Natural killer cell (primary cell): ENCODE measurements at regions not wholly inside any gene's neighbourhood (a gene's known extent, or its start where the extent isn't known, plus 50 kb on each side); places are given as distances from the start of the nearest gene placed in this dataset.

Source experiments
- ATAC-seq, 3 donors: fragments of 150-1000 bp in 2 of 3; fragments of 200-7000 bp in 1 of 3; cut with Tn5 transposase; 1 replicate in 1 of 3; 2 replicates in 2 of 3; pipeline ENCODE4 v1.10.0; 2021; ENCODE audit warnings: mild to moderate bottlenecking in 2 of 3, moderate library complexity in 2 of 3
- DNase-seq, 2 donors: peaks; one replicate each; pipeline versions ENCODE4 v3.0.0 to v3.0.0-alpha.2; 2013 to 2021; ENCODE audit warnings: mixed read lengths in 1 of 2
- H3K27ac ChIP-seq: one replicate; pipeline ENCODE4 v1.5.1; 2013; ENCODE audit warnings: mild to moderate bottlenecking, low read length
- H3K27me3 ChIP-seq: one replicate; pipeline ENCODE4 v1.6.1; 2013; ENCODE audit warnings: low read length; ENCODE audit not compliant: control insufficient read depth, insufficient read depth
- H3K36me3 ChIP-seq: one replicate; pipeline ENCODE4 v1.6.1; 2013; ENCODE audit warnings: low read length; ENCODE audit not compliant: control insufficient read depth, insufficient read depth
- H3K4me1 ChIP-seq: one replicate; pipeline ENCODE4 v1.6.1; 2013; ENCODE audit warnings: low read length; ENCODE audit not compliant: control insufficient read depth, insufficient read depth
- H3K4me3 ChIP-seq: one replicate; pipeline ENCODE4 v1.5.1; 2013; ENCODE audit warnings: low read length
- H3K9me3 ChIP-seq: one replicate; pipeline ENCODE4 v1.6.1; 2013; ENCODE audit warnings: low read length; ENCODE audit not compliant: control insufficient read depth, insufficient read depth
- H3K27ac Mint-ChIP-seq, 2 donors: one replicate each; pipeline ENCODE4 v1.8.0; 2022; ENCODE audit warnings: mild to moderate bottlenecking in 2 of 2, mixed read lengths in 2 of 2, moderate library complexity in 1 of 2
- H3K27me3 Mint-ChIP-seq, 2 donors: one replicate each; pipeline ENCODE4 v1.8.0; 2022; ENCODE audit warnings: low read depth in 2 of 2, mixed read lengths in 2 of 2
- H3K36me3 Mint-ChIP-seq: one replicate; pipeline ENCODE4 v1.8.0; 2022; ENCODE audit warnings: mixed read lengths
- H3K4me1 Mint-ChIP-seq, 2 donors: one replicate each; pipeline ENCODE4 v1.8.0; 2022; ENCODE audit warnings: mixed read lengths in 2 of 2
- H3K4me3 Mint-ChIP-seq: one replicate; pipeline ENCODE4 v1.8.0; 2022; ENCODE audit warnings: mild to moderate bottlenecking, moderate library complexity, mixed read lengths
- H3K9me3 Mint-ChIP-seq, 2 donors: one replicate each; pipeline ENCODE4 v1.8.0; 2022; ENCODE audit warnings: mixed read lengths in 2 of 2
- WGBS: methylation state at CpG from one replicate; pipeline ENCODE4 v1.1.7; 2013; ENCODE audit warnings: missing lambda C conversion rate; ENCODE audit not compliant: insufficient coverage; 5-methylcytosine and 5-hydroxymethylcytosine counted together
- intact Hi-C: fragments of 100-400 bp; cut with micrococcal nuclease; formaldehyde crosslinking; loops from one replicate; pipeline ENCODE4 v1.14.2; 2022
- TF ChIP-seq, protein P1 (sequence below): fragments of 200-600 bp; IDR thresholded peaks from one replicate; pipeline ENCODE4 v1.8.0; 2022; ENCODE audit warnings: antibody characterized with exemption

DNA sequence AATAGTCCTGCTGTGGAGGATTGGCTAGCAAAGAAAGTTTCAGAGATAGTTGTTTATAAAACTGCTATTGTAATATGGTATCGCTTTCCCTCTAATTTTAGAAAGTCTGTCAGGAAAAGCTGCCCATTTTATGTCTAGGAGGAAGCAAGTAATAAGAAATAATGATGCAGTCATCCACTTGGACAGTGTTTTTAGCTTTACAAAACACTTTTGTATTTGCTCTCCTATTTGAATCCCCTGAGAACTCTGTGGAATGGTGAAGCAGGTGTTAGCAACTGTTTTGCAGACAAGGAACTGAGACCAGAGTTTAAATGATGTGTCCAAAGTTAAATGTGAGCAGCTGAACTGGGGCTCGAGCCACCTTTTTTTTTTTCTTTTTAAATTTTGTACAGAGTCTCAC is 455.8 kb downstream of the XPNPEP1 start:
- Histone ChIP-seq H3K9me3 (no peaks in the 10 kb centered on the region), H3K27me3 (no peaks in the 10 kb centered on the region), H3K4me3 (no peak overlapping the region), H3K36me3 (no peaks in the 10 kb centered on the region), H3K27ac (no peak overlapping the region), H3K4me1 (no peaks in the 10 kb centered on the region)
- TF ChIP-seq, protein P1, sequence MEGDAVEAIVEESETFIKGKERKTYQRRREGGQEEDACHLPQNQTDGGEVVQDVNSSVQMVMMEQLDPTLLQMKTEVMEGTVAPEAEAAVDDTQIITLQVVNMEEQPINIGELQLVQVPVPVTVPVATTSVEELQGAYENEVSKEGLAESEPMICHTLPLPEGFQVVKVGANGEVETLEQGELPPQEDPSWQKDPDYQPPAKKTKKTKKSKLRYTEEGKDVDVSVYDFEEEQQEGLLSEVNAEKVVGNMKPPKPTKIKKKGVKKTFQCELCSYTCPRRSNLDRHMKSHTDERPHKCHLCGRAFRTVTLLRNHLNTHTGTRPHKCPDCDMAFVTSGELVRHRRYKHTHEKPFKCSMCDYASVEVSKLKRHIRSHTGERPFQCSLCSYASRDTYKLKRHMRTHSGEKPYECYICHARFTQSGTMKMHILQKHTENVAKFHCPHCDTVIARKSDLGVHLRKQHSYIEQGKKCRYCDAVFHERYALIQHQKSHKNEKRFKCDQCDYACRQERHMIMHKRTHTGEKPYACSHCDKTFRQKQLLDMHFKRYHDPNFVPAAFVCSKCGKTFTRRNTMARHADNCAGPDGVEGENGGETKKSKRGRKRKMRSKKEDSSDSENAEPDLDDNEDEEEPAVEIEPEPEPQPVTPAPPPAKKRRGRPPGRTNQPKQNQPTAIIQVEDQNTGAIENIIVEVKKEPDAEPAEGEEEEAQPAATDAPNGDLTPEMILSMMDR = no peak
- ATAC-seq = no peak
- intact Hi-C loops = no loop called here
- no peaks in the 10 kb centered on the region for H3K36me3 Mint-ChIP-seq
- no peak for DNase-seq
- H3K27ac Mint-ChIP-seq = no peak overlapping the region
- H3K9me3 Mint-ChIP-seq = peaks cover 4 to 9% of the 10 kb centered on the region in 2 donors
- H3K4me1 Mint-ChIP-seq = no peaks in the 10 kb centered on the region
- 74% methylated on average over 2 of the region's 2 CpGs for WGBS
- H3K27me3 Mint-ChIP-seq = no peaks in the 10 kb centered on the region
- no peak overlapping the region for H3K4me3 Mint-ChIP-seq

DNA sequence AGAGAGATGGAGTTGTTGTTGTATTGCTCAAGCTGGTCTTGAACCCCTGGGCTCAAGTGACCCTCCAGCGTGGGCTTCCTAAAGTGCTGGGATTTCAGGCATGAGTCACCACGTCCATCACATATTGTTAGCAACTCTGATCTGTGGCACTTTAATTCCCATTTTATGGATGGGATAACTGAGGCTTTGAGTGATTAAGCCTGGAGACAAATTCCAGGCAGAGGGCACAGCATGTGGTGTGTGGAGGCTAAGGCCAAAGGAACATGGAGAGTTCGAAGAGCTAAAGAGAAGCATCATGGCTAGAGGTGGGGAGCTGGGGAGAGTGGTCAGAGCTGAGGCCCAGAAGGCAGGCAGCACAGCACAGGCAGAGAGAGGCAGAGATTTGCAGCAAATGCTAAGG is 458.4 kb downstream of the XPNPEP1 start:
- no peaks in the 10 kb centered on the region for H3K4me1 ChIP-seq
- no peak overlapping the region for H3K4me3 ChIP-seq
- no peaks in the 10 kb centered on the region for H3K36me3 ChIP-seq
- DNase-seq = no peak
- Mint-ChIP-seq H3K36me3 (no peaks in the 10 kb centered on the region), H3K4me1 (no peaks in the 10 kb centered on the region), H3K4me3 (no peak overlapping the region), H3K9me3 (peaks cover 2 to 8% of the 10 kb centered on the region in 2 donors), H3K27ac (no peak overlapping the region), H3K27me3 (no peaks in the 10 kb centered on the region)
- no peaks in the 10 kb centered on the region for H3K27me3 ChIP-seq
- ATAC-seq = no peak
- H3K27ac ChIP-seq = no peak overlapping the region
- intact Hi-C loops = no loop called here
- 84% methylated on average over 3 of the region's 3 CpGs for WGBS
- TF ChIP-seq, protein P1 = no peak
- H3K9me3 ChIP-seq = no peaks in the 10 kb centered on the region

DNA sequence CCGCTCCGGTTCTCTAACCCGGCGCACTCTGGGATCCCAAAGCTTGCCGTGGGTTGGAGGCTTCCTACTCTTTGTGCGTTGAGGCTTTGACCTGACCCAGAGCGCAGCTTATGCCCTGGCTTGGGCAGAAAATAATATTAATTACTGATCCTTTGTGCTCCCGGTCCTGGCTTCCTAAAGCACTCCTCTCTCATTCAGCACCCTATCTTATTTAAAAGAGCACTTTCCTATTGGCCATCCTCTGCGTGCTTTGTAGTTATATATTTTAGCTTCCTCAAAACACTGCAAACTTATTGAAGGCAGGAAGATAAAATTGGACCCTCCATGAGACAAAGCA is 466.0 kb downstream of the XPNPEP1 start:
- H3K27me3 ChIP-seq = peaks cover 3% of the 10 kb centered on the region
- no peaks in the 10 kb centered on the region for H3K4me1 ChIP-seq
- 13% methylated on average over 8 of the region's 9 CpGs for WGBS
- TF ChIP-seq, protein P1 = no peak
- H3K27ac ChIP-seq = no peak overlapping the region
- peaks cover 2 to 6% of the 10 kb centered on the region in 2 donors for H3K9me3 Mint-ChIP-seq
- no peaks in the 10 kb centered on the region for H3K4me1 Mint-ChIP-seq
- ATAC-seq = no peak
- H3K36me3 ChIP-seq = no peaks in the 10 kb centered on the region
- H3K9me3 ChIP-seq = no peaks in the 10 kb centered on the region
- intact Hi-C loops = no loop called here
- H3K4me3 ChIP-seq = no peak overlapping the region
- H3K4me3 Mint-ChIP-seq = no peak overlapping the region
- no peak for DNase-seq
- peaks cover 15 to 18% of the 10 kb centered on the region in 2 donors for H3K27me3 Mint-ChIP-seq
- no peaks in the 10 kb centered on the region for H3K36me3 Mint-ChIP-seq
- no peak overlapping the region for H3K27ac Mint-ChIP-seq

DNA sequence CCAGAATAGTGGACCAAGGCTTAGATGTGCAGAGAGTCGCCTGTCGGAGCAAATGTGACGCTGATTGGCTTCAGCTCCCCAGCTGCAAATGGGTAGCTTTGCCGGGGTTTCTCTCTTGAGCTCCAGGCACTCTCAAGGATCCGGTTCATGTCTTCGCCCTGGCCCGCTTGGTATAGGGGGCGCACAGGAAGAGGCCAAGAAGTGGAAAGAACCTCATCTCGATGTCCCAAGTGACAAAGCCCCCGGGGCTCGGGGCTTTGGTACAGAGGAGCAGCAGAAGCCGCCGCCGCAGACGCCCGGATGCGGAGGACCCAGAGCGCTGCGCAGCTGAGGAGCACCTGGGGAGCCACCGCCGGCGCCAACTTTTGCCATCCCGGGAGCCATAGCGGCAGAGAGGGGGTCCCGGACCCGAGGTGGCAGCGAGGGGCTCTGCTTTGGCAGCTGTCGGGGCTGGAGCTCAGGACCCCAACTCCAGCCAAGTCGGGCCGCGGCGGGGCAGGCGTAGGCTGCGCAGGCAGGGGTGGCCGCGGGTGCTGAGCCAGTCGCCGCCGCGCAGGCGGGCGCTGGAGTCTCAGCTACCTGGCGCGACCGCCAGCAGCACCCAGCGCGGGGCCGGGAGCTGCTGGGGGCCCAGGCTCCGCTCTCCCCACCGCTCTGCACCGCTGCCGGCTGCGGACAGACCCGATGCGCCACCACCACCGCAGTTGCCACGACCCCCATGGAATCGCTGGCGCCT is 466.6 kb downstream of the XPNPEP1 start:
- intact Hi-C loops = no loop called here
- Mint-ChIP-seq H3K27me3 (peaks cover 15 to 18% of the 10 kb centered on the region in 2 donors), H3K4me1 (no peaks in the 10 kb centered on the region), H3K4me3 (no peak overlapping the region), H3K36me3 (no peaks in the 10 kb centered on the region), H3K9me3 (peaks cover under 1 to 6% of the 10 kb centered on the region in 2 donors), H3K27ac (no peak overlapping the region)
- ATAC-seq (no peak), DNase-seq (no peak)
- Histone ChIP-seq H3K27me3 (peaks cover 3% of the 10 kb centered on the region), H3K9me3 (no peaks in the 10 kb centered on the region), H3K27ac (no peak overlapping the region), H3K4me1 (no peaks in the 10 kb centered on the region), H3K4me3 (no peak overlapping the region), H3K36me3 (no peaks in the 10 kb centered on the region)
- TF ChIP-seq, protein P1 = no peak
- WGBS = 6% methylated on average over 59 of the region's 59 CpGs
